NOMO-1 treated with DMSO at 0.1 percent for 48 hours (cell line): ENCODE measurements at regions not wholly inside any gene's neighbourhood (a gene's known extent, or its start where the extent isn't known, plus 50 kb on each side); places are given as distances from the start of the nearest gene placed in this dataset.

Experiments used
- DNase-seq: peaks from one replicate; lab custom pipeline; 2025; ENCODE audit not compliant: unreplicated experiment; lab: John Stamatoyannopoulos, UW

DNA sequence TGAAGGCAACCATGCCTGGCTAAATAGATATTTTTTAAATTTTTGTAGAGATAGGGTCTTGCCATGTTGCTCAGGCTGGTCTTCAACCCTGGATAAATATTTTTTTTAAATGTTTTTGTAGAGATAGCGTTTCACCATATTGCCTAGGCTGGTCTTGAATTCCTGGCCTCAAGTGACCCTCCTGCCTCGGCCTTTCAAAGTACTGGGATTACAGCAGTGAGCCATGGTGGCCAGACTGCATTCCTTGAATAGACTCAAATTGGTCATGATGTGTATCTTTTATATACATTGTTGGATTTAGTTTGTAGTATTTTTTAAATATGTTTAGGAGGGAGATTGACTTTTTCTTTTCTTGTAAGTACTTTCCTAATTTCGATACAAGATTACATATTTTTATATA, 325.7 kb upstream of the C11orf87 start:
- DNase-seq: no peak

DNA sequence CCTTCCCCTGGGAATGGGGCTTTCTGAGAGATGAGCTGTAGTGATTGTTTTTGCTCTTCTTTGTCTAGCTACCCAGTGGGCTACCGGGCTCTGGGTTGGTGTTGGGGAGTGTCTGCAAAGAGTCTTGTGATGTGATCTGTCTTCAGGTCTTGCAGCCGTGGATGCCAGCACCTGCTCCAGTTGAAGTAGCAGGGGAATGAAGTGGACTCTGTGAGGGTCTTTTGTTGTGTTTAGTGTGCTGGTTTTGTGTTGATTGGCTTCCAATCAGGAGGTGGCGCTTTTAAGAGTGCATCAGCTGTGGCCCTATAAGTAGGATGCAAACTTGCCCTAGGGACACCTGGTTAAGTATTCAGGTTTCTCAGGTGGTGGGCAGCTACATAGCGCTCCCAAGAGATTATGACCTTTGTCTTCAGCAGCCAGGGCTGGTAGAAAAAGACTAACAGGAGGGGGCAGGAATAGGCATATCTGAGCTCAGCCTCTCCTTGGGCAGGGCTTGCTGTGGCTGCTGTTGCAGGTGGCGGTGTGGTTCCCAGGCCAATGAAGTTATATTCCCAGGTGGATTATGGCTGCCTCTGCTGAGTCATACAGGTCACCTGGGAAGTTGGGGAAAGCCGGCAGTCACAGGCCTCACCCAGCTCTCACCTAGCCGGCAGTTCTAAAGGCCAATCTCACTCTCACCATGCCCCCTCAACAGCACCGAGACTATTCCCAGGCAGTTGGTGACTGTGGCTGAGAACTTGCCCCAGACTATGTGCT, 315.7 kb upstream of the C11orf87 start:
- DNase-seq: no peak

GRCh38 chr11:109109150-109109549, 312.8 kb upstream of the C11orf87 start:
- DNase-seq: no peak

DNA sequence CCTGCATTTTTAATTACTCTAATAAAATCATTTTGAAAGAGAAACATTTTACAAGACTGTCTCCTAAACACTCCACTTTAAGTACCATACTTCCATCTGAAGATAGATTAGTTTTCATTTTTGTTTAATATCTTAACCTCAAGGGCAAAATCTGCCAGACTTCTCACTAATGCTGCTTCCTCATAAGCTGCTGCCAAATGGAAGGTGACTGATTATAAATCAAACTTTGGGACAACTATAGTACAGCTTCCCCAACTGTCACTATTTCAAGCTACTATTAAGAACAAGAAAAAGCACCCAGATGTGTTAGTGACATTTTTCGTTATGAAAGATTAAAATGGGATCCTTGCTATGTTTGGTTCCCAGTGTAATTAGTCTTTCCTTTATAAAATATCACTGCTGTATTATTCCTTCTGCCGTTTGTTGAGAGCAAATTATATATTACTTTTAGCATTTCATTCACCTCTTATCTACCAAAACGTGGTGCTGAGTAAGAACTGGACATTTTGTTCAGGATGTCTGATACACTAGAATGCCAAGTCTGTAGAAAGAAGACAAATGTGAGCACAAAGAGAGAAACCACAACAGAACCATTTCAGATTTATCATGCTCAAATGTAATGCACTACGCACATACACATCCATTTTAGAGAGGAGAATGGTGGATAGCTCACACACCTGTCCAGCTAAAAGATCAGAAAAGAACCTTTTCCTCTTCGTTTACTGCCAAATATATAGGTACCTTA, 312.2 kb upstream of the C11orf87 start:
- peak; percentile 42 for DNase-seq

- DNase-seq: no peak
These were observed 309.7 kb upstream of the C11orf87 start for GRCh38 chr11:109112261-109112660.

DNA sequence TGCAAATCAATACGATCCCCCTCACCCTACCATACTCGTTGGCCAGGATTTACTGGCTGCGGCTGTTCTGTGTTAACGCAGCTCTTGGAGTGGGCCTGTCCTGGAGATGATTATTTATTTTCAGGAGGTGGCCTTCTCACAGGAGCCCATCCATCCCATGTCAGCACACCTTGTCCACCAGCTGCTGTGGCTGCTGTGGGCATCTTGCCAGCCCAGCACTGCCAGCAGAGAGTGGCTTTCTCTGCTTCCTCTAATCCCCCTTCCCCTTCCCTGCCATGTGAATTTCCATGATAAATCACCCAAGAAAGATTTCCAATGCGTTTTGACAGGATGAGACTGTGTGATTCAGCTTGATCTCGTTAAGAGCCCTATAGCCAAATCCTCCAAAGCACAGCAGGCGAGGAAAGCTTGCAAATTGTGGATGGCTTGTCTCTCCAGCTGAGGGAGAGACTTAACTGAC, 309.1 kb upstream of the C11orf87 start:
- DNase-seq: no peak

GRCh38 chr11:109120341-109120740, 301.6 kb upstream of the C11orf87 start:
- DNase-seq: no peak

- no peak for DNase-seq
These were observed 300.6 kb upstream of the C11orf87 start for GRCh38 chr11:109121173-109121932.

DNA sequence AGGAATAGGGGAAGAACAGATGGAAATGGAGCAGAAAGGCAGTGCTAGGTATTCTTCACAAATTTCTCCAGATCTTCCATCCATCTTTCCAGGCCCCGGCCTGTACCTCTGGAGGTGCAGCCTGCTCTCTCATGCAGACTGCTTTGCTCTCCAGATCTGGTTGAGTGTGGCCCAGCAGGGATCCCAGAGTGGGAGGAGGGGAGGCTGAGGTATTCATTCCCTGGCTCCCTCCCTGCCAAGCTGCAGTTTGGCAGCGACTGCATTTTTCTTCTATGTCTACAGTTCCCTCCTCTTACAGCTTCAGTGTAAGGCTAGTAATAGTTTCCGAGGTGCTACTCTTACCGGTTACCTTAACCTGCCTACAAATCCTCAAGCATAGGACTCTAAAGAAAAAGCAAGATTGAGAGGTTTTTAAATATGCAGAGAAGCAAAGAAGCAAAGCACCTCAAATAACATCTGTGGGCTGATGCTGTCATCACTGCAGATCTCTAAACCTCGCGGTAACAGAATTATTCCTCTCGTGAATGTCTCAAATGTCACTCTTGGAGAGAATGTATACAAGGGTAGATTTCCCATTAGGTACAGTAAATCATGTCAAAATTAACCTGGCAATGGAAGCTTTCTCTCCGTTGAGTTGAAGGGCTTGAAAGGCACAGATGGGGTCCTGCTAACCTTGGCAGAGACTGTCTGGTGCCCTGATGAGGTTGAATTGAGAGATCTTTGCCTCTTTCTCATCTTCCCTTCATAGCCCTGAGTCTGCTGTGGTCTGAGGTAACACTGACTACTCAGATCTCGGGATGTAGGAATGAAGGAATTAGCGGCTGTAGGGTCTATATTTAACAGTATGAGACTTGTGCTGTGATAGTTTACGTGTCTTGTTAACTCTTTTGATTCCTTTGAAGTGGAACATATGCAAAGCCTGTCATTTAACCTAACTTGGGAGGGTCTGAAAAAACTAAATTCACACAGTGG, 297.9 kb upstream of the C11orf87 start:
- no peak for DNase-seq

- DNase-seq: no peak
These were observed 291.1 kb upstream of the C11orf87 start for GRCh38 chr11:109130910-109131309.

DNA sequence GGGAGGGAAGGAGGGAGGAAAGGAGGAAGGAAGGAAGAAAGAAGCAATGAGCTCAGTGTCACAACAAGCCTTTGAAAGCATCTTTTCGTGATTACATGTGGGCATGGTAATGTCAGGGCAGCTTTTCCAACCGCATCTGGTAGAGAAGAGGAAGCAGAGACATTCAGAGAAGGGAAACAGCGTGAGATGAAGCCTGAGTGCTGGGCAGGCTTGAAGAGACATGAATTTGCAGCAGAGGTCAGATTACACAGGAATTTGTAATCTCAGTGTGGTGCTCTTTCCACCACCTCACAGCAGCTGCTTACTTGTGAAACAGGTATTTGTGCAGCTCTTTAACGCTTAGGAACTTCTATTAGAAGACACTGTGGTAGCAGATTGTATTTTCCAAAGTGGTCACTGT, 289.5 kb upstream of the C11orf87 start:
- DNase-seq: peak; percentile 83

DNA sequence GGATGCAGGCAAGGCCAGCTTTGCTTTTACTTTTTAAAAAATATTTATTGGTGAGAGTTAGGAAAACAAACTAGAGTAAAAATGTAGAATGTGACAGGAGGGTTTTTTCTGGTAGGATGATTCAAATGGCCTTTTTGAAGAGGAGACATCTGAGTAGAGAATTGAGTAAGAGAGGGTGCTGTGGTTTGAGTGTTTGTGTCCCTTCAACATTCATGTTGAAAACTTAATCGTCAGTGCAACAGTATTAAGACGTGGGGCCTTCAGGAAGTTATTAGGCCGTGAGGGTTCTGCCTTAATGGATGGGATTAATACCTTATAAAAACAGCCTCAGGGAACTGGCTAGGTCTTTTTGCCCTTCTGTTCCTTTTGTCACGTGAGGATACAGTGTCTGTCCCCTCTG, 288.8 kb upstream of the C11orf87 start:
- DNase-seq: no peak

DNA sequence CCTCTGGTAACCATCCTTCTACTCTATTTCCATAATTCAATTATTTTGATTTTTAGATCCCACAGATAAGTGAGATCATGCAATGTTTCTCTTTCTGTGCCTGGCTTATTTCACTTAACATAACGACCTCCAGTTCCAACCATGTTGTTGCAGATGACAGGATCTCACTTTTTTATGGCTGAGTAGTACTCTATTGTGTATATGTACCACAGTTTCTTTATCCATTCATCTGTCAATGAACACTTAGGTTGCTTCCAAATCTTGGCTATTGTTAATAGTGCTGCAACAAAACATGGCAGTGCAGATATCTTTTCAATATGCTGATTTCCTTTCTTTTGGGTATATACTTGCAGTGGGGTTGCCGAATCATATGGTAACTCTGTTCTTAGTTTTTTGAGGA, 286.4 kb upstream of the C11orf87 start:
- DNase-seq: no peak

- no peak for DNase-seq
These were observed 283.8 kb upstream of the C11orf87 start for GRCh38 chr11:109138196-109138595.

DNA sequence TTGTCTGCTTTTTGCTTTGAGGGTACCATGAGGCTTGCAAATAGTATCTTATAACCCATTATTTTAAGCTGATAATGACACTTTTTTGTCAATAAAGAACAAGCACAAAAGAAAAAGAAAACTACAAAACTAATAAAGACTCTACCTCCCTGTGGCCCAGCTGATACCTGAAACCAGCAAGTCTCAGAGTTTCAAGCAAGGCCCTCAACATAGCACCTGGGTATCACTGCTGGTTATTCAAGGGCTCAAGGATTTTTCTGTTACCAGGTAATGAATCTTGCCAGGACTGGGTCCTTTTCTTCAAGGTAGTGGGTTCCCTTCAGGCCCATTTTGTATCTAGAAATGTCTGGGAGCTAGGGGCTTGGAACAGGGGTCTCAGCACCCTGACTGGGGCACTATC, 281.6 kb upstream of the C11orf87 start:
- no peak for DNase-seq

DNA sequence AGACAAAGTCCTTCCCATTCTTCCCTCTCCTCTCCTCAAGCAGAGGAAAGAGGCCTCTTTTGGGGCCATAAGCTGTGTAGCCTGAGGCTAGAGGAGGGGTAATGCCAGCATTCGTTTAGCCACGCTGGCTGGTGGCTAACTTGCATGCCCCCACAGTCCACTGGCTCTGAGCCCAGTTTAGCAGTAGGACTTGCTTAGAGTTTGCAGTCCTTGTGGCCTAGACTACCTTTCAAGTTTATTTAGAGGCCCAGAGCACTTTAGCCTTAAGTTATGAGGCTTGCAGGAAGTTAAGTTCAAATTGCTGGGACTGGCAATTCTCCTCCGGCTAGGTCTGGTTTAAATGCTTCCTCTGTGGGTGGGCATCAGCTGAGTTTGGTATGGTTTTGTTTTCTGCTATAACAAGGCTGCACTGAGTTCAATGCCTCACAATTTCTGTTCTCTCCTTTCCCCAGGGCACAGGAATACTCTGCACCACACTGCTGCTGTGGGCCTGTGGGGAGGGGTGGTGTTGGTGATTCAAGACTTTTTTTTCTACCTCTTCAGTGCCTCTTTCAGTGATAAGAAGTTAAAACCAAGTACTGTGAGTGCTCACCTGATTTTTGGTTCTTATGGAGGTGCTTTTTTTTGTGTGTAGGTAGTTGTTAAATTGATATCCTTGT, 281.0 kb upstream of the C11orf87 start:
- no peak for DNase-seq

DNA sequence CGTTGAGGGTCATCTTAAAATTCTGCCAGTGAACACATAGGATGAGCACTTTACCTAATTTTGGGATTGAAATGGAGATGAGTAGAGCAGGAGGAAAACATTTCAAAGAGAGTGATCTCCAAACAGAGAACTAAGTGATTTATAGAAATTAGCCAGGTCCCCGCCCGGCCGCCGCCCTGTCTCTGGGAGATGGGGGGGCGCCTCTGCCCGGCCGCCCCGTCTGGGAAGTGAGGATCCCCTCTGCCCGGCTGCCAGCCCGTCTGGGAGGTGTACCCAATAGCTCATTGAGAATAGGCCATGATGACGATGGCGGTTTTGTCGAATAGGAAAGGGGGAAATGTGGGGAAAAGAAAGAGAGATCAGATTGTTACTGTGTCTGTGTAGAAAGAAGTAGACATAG, 276.7 kb upstream of the C11orf87 start:
- no peak for DNase-seq

- no peak for DNase-seq
These were observed 274.3 kb upstream of the C11orf87 start for GRCh38 chr11:109147726-109148125.

GRCh38 chr11:109148669-109149068, 273.3 kb upstream of the C11orf87 start:
- no peak for DNase-seq

- DNase-seq: no peak
These were observed 271.4 kb upstream of the C11orf87 start for GRCh38 chr11:109150581-109150980.
